SK-N-SH (cell line): ENCODE measurements at regions not wholly inside any gene's neighbourhood (a gene's known extent, or its start where the extent isn't known, plus 50 kb on each side); places are given as distances from the start of the nearest gene placed in this dataset.

Experiments used
- CTCF ChIA-PET: fragments of 300-600, 350-600 bp; formaldehyde crosslinking; extraction: SDS; loops from one replicate; lab custom pipeline; 2021; lab: Yijun Ruan, JAX
- POLR2A ChIA-PET: fragments of 350-600 bp; sonication (Branson Sonifier 250); formaldehyde crosslinking; extraction: SDS; loops from one replicate; lab custom pipeline; 2020; ENCODE audit warnings: antibody characterized with exemption, inconsistent platforms; lab: Yijun Ruan, JAX
- DNase-seq: peaks from one replicate; pipeline ENCODE4 v3.0.0; 2012
- H2AFZ ChIP-seq: fragments of 200-600 bp; sonication (generic); 2 replicates; pipeline ENCODE4 v1.8.1; 2016; ENCODE audit warnings: antibody characterized with exemption, mild to moderate bottlenecking, low read depth
- H3F3A ChIP-seq: fragments of 200-600 bp; sonication (generic); replicated peaks from 2 replicates; pipeline ENCODE3; 2016; ENCODE audit warnings: antibody characterized with exemption, mild to moderate bottlenecking; ENCODE audit not compliant: insufficient read depth
- H3K27ac ChIP-seq, 2 experiments: fragments of 200-500 bp in 1 of 2; fragments of 200-600 bp in 1 of 2; sonication (Bioruptor generic) in 1 of 2; sonication (generic), shearing (Covaris generic) in 1 of 2; 2 replicates each; pipeline versions ENCODE4 v1.5.1 to v1.6.1; 2014 to 2016; ENCODE audit warnings: low read depth in 2 of 2, inconsistent platforms in 1 of 2, low read length in 1 of 2, mild to moderate bottlenecking in 1 of 2, mixed read lengths in 1 of 2
- H3K27me3 ChIP-seq: fragments of 200-600 bp; sonication (generic), shearing (Covaris generic); 2 replicates; pipeline ENCODE4 v1.6.1; 2016; ENCODE audit warnings: mixed run types; ENCODE audit not compliant: insufficient read depth
- H3K36me3 ChIP-seq, 2 experiments: fragments of 200-500 bp in 1 of 2; fragments of 200-600 bp in 1 of 2; sonication (Bioruptor generic) in 1 of 2; sonication (generic) in 1 of 2; replicated peaks in 1 of 2; 2 replicates each; pipeline versions ENCODE3 to v1.5.1; 2014 to 2016; ENCODE audit warnings: low read length in 1 of 2, mild to moderate bottlenecking in 1 of 2; ENCODE audit not compliant: insufficient read depth in 2 of 2, control insufficient read depth in 1 of 2
- H3K4me1 ChIP-seq, 2 experiments: fragments of 200-500 bp in 1 of 2; fragments of 200-600 bp in 1 of 2; sonication (Bioruptor generic) in 1 of 2; sonication (generic), shearing (Covaris generic) in 1 of 2; 2 replicates each; pipeline versions ENCODE4 v1.5.1 to v1.6.1; 2014 to 2016; ENCODE audit warnings: low read depth in 1 of 2, low read length in 1 of 2, mixed run types in 1 of 2; ENCODE audit not compliant: insufficient read depth in 2 of 2, control insufficient read depth in 1 of 2
- H3K4me2 ChIP-seq: fragments of 200-600 bp; sonication (generic), shearing (Covaris generic); 2 replicates; pipeline ENCODE4 v1.6.1; 2017; ENCODE audit warnings: mixed run types
- H3K4me3 ChIP-seq, 2 experiments: fragments of 200-500 bp in 1 of 2; fragments of 200-600 bp in 1 of 2; sonication (Bioruptor generic) in 1 of 2; sonication (generic), shearing (Covaris generic) in 1 of 2; 2 replicates each; pipeline versions ENCODE4 v1.5.1 to v1.8.1; 2014 to 2016; ENCODE audit warnings: low read depth in 2 of 2, inconsistent platforms in 1 of 2, low read length in 1 of 2, mild to moderate bottlenecking in 1 of 2, mixed read lengths in 1 of 2, moderate library complexity in 1 of 2
- H3K79me2 ChIP-seq: fragments of 200-600 bp; sonication (generic); 2 replicates; pipeline ENCODE4 v1.8.1; 2017; ENCODE audit warnings: mild to moderate bottlenecking; ENCODE audit not compliant: insufficient read depth
- H3K9ac ChIP-seq: fragments of 200-600 bp; sonication (generic); 2 replicates; pipeline ENCODE4 v1.6.1; 2017; ENCODE audit warnings: mixed run types
- H3K9me2 ChIP-seq: fragments of 200-600 bp; sonication (generic); 2 replicates; pipeline ENCODE4 v1.6.1; 2017; ENCODE audit warnings: mixed run types
- H3K9me3 ChIP-seq: fragments of 200-600 bp; sonication (generic); 2 replicates; pipeline ENCODE4 v1.6.1; 2017; ENCODE audit warnings: mixed run types, mild to moderate bottlenecking, moderate library complexity
- H4K20me1 ChIP-seq: fragments of 200-600 bp; sonication (generic); 2 replicates; pipeline ENCODE4 v1.6.1; 2017; ENCODE audit warnings: mild to moderate bottlenecking, mixed run types; ENCODE audit not compliant: insufficient read depth
- ELF1 ChIP-seq: IDR thresholded peaks from 2 replicates; pipeline ENCODE4 v1.4.0; 2012
- EP300 ChIP-seq, 2 experiments: IDR thresholded peaks; 2 replicates each; pipeline versions ENCODE4 v1.4.0 to v1.6.1; 2012; ENCODE audit warnings: borderline replicate concordance in 1 of 2, low read depth in 1 of 2, low read length in 1 of 2
- EZH2phosphoT487 ChIP-seq: fragments of 200-600 bp; sonication (generic); IDR thresholded peaks from 2 replicates; pipeline ENCODE4 v1.6.1; 2017; ENCODE audit warnings: low read depth, mixed run types, mild to moderate bottlenecking, antibody characterized with exemption, moderate library complexity, borderline replicate concordance
- FOSL2 ChIP-seq: IDR thresholded peaks from 2 replicates; pipeline ENCODE4 v1.4.0; 2012; ENCODE audit warnings: low read depth, mild to moderate bottlenecking, moderate library complexity, borderline replicate concordance
- FOXJ3 ChIP-seq: sonication (generic); formaldehyde crosslinking; IDR thresholded peaks from 2 replicates; pipeline ENCODE4 v1.5.1; 2020; ENCODE audit warnings: mild to moderate bottlenecking, missing genetic modification reagents
- FOXM1 ChIP-seq: IDR thresholded peaks from 2 replicates; pipeline ENCODE4 v1.4.0; 2012; ENCODE audit warnings: low read depth, mild to moderate bottlenecking
- GABPA ChIP-seq: IDR thresholded peaks from 2 replicates; pipeline ENCODE4 v1.4.0; 2012; ENCODE audit warnings: low read depth, mild to moderate bottlenecking
- GATA2 ChIP-seq: sonication (generic); formaldehyde crosslinking; IDR thresholded peaks from 2 replicates; pipeline ENCODE4 v1.5.0; 2020; ENCODE audit warnings: mild to moderate bottlenecking, missing genetic modification reagents
- MEF2A ChIP-seq: IDR thresholded peaks from 2 replicates; pipeline ENCODE4 v1.4.0; 2012; ENCODE audit warnings: low read depth, borderline replicate concordance
- MXI1 ChIP-seq: IDR thresholded peaks from 2 replicates; pipeline ENCODE4 v1.6.1; 2012; ENCODE audit warnings: mild to moderate bottlenecking, low read depth, low read length, improper control_type of control experiment
- NFIC ChIP-seq: IDR thresholded peaks from 2 replicates; pipeline ENCODE4 v1.4.0; 2012; ENCODE audit warnings: borderline replicate concordance
- NRF1 ChIP-seq: IDR thresholded peaks from 2 replicates; pipeline ENCODE4 v1.6.1; 2012; ENCODE audit warnings: low read depth, mild to moderate bottlenecking, low read length
- POLR2AphosphoS5 ChIP-seq: IDR thresholded peaks from 2 replicates; pipeline ENCODE4 v1.6.1; 2012; ENCODE audit warnings: low read depth, low read length
- RCOR1 ChIP-seq: fragments of 150-350 bp; IDR thresholded peaks from 2 replicates; pipeline ENCODE4 v1.6.1; 2017; ENCODE audit warnings: antibody characterized with exemption, low read length
- SIN3A ChIP-seq: IDR thresholded peaks from 2 replicates; pipeline ENCODE4 v1.6.1; 2012; ENCODE audit warnings: low read depth, mild to moderate bottlenecking, low read length, moderate library complexity, borderline replicate concordance
- SMC3 ChIP-seq: IDR thresholded peaks from 2 replicates; pipeline ENCODE4 v1.6.1; 2012; ENCODE audit warnings: low read depth, low read length, improper control_type of control experiment
- TCF12 ChIP-seq: IDR thresholded peaks from 2 replicates; pipeline ENCODE4 v1.4.0; 2012
- YY1 ChIP-seq: IDR thresholded peaks from 2 replicates; pipeline ENCODE4 v1.4.0; 2012; ENCODE audit warnings: low read depth, mild to moderate bottlenecking
- WGBS: methylation state at CpG from one replicate; pipeline ENCODE4 v1.1.6; 2017; ENCODE audit warnings: low lambda C conversion rate; 5-methylcytosine and 5-hydroxymethylcytosine counted together
- TF ChIP-seq, protein P1 (sequence below): IDR thresholded peaks from 2 replicates; pipeline ENCODE4; 2012
- TF ChIP-seq, protein P2 (sequence below): IDR thresholded peaks from 2 replicates; pipeline ENCODE4 v1.4.0; 2012; ENCODE audit warnings: low read depth, borderline replicate concordance
- TF ChIP-seq, protein P3 (sequence below): IDR thresholded peaks from 2 replicates; pipeline ENCODE4 v1.4.0; 2012; ENCODE audit warnings: low read depth
- TF ChIP-seq, protein P4 (sequence below): IDR thresholded peaks from 2 replicates; pipeline ENCODE4 v1.6.1; 2012; ENCODE audit warnings: mild to moderate bottlenecking, low read depth, low read length, moderate library complexity
- TF ChIP-seq, protein P5 (sequence below): IDR thresholded peaks from 2 replicates; pipeline ENCODE4 v1.4.0; 2012; ENCODE audit warnings: low read depth, borderline replicate concordance
- TF ChIP-seq, protein P6 (sequence below): fragments of 150-350 bp; IDR thresholded peaks from 2 replicates; pipeline ENCODE4 v1.6.1; 2017; ENCODE audit warnings: antibody characterized with exemption, low read length, low read depth, borderline replicate concordance

DNA sequence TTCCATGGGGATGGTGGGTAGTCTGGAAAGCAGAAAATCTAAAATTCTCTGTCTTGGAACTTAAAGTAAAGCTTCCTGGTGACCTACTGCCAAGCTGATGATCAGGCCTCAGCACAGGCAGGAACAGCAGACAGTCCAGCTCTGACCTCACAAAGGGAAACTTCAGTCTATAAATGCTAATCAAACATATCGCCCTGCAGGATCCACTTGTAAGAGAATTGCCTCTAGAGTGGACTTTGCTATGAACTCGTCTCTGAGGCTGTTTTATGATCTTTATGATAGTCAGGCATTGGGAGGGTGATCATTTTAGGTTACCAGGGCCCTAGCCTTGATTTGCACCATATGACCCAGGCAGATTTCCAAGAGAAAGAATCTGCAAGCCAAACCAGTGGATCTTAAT, 67.6 kb upstream of the SELENOP start (continued):
- TF ChIP-seq NRF1 (no peak), MEF2A (no peak), EP300 (IDR thresholded peaks at IDR 0.05; ENCODE audit: borderline replicate concordance in 1 of 2, low read depth in 1 of 2, low read length in 1 of 2) (no peak), TCF12 (no peak), FOSL2 (no peak), GATA2 (CRISPR knock-in tag) (no peak)

DNA sequence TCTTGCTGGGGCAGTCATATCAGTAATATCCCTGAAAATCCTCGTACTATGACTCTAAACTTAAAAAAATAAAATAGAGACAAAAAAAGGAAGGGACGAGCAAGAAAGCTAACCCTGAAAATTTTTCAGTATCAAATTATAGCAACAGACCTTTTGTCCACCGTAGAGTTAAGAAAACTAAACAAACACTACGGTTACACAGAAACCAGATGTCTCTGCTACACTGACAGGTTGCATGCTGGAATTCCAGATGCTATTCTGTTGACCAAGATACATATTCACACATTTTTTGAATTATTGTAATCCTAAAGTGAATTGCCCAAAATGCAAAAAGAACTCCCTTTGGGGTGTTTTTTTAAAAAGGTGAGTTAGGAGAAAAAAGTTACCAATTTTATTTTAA, 66.9 kb upstream of the SELENOP start:
- no peak for DNase-seq
- WGBS, result 5% methylated on average over 4 of the region's 4 CpGs
- H2AFZ ChIP-seq, result no peak overlapping the region
- no peak overlapping the region for H3K4me2 ChIP-seq
- no peaks in the 10 kb centered on the region for H4K20me1 ChIP-seq
- H3K27ac ChIP-seq, result no peak overlapping the region
- ChIA-PET POLR2A (no interaction called here), CTCF (interaction anchor here (0.8 to 1.4 kb wide), 3 partner anchors 13 to 296 kb away, joined by 3 to 4 read pairs (median 3); no protein-coding TSS in a partner anchor)
- H3K9ac ChIP-seq, result no peak overlapping the region
- no peaks in the 10 kb centered on the region for H3K9me3 ChIP-seq
- H3K9me2 ChIP-seq, result no peaks in the 10 kb centered on the region
- H3K27me3 ChIP-seq, result peaks cover 21% of the 10 kb centered on the region; the same call in 1 of the 2 replicates
- H3K36me3 ChIP-seq, result no peaks in the 10 kb centered on the region
- no peak overlapping the region for H3K4me3 ChIP-seq
- H3K79me2 ChIP-seq, result no peaks in the 10 kb centered on the region
- TF ChIP-seq GABPA (no peak), FOXJ3 (no peak), NFIC (no peak), MEF2A (no peak), RCOR1 (no peak), YY1 (no peak), FOXM1 (no peak), EZH2phosphoT487 (no peak), EP300 (IDR thresholded peaks at IDR 0.05; ENCODE audit: borderline replicate concordance in 1 of 2, low read depth in 1 of 2, low read length in 1 of 2) (no peak), MXI1 (no peak), SIN3A (no peak), POLR2AphosphoS5 (no peak), SMC3 (no peak), ELF1 (no peak)
- TF ChIP-seq, protein P1, sequence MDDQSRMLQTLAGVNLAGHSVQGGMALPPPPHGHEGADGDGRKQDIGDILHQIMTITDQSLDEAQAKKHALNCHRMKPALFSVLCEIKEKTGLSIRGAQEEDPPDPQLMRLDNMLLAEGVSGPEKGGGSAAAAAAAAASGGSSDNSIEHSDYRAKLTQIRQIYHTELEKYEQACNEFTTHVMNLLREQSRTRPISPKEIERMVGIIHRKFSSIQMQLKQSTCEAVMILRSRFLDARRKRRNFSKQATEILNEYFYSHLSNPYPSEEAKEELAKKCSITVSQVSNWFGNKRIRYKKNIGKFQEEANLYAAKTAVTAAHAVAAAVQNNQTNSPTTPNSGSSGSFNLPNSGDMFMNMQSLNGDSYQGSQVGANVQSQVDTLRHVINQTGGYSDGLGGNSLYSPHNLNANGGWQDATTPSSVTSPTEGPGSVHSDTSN, result no peak
- TF ChIP-seq, protein P2, sequence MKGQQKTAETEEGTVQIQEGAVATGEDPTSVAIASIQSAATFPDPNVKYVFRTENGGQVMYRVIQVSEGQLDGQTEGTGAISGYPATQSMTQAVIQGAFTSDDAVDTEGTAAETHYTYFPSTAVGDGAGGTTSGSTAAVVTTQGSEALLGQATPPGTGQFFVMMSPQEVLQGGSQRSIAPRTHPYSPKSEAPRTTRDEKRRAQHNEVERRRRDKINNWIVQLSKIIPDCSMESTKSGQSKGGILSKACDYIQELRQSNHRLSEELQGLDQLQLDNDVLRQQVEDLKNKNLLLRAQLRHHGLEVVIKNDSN, result no peak
- TF ChIP-seq, protein P3, sequence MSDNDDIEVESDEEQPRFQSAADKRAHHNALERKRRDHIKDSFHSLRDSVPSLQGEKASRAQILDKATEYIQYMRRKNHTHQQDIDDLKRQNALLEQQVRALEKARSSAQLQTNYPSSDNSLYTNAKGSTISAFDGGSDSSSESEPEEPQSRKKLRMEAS, result no peak
- TF ChIP-seq, protein P4, sequence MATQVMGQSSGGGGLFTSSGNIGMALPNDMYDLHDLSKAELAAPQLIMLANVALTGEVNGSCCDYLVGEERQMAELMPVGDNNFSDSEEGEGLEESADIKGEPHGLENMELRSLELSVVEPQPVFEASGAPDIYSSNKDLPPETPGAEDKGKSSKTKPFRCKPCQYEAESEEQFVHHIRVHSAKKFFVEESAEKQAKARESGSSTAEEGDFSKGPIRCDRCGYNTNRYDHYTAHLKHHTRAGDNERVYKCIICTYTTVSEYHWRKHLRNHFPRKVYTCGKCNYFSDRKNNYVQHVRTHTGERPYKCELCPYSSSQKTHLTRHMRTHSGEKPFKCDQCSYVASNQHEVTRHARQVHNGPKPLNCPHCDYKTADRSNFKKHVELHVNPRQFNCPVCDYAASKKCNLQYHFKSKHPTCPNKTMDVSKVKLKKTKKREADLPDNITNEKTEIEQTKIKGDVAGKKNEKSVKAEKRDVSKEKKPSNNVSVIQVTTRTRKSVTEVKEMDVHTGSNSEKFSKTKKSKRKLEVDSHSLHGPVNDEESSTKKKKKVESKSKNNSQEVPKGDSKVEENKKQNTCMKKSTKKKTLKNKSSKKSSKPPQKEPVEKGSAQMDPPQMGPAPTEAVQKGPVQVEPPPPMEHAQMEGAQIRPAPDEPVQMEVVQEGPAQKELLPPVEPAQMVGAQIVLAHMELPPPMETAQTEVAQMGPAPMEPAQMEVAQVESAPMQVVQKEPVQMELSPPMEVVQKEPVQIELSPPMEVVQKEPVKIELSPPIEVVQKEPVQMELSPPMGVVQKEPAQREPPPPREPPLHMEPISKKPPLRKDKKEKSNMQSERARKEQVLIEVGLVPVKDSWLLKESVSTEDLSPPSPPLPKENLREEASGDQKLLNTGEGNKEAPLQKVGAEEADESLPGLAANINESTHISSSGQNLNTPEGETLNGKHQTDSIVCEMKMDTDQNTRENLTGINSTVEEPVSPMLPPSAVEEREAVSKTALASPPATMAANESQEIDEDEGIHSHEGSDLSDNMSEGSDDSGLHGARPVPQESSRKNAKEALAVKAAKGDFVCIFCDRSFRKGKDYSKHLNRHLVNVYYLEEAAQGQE, result no peak
- TF ChIP-seq, protein P5, sequence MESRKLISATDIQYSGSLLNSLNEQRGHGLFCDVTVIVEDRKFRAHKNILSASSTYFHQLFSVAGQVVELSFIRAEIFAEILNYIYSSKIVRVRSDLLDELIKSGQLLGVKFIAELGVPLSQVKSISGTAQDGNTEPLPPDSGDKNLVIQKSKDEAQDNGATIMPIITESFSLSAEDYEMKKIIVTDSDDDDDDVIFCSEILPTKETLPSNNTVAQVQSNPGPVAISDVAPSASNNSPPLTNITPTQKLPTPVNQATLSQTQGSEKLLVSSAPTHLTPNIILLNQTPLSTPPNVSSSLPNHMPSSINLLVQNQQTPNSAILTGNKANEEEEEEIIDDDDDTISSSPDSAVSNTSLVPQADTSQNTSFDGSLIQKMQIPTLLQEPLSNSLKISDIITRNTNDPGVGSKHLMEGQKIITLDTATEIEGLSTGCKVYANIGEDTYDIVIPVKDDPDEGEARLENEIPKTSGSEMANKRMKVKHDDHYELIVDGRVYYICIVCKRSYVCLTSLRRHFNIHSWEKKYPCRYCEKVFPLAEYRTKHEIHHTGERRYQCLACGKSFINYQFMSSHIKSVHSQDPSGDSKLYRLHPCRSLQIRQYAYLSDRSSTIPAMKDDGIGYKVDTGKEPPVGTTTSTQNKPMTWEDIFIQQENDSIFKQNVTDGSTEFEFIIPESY, result no peak
- TF ChIP-seq, protein P6, sequence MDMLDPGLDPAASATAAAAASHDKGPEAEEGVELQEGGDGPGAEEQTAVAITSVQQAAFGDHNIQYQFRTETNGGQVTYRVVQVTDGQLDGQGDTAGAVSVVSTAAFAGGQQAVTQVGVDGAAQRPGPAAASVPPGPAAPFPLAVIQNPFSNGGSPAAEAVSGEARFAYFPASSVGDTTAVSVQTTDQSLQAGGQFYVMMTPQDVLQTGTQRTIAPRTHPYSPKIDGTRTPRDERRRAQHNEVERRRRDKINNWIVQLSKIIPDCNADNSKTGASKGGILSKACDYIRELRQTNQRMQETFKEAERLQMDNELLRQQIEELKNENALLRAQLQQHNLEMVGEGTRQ, result no peak
- no peaks in the 10 kb centered on the region for H3K4me1 ChIP-seq
- H3F3A ChIP-seq, result no peaks in the 10 kb centered on the region
